ENCODE measurements at regions not wholly inside any gene's neighbourhood (a gene's known extent, or its start where the extent isn't known, plus 50 kb on each side); places are given as distances from the start of the nearest gene placed in this dataset.

DNA sequence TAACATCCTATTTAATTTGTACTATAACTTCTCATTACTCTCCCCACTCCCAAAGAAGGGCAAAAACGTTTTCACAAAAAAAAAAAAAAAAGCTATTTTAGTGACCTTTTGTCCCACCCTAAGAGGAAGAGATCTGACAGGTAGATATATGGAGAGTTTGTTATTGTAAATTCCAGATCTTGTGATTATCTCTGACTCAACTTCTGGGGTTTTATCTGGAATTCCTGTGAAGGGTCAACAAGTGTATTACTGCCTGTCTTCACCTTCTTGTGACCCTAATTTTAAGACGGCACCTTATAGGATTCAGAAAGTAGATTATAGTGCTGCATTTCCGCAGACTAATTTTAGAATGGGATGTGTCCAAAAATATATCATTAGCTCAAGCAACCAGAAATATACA is 205.9 kb upstream of the CDIN1 start:
- TF ChIP-seq, protein P1, sequence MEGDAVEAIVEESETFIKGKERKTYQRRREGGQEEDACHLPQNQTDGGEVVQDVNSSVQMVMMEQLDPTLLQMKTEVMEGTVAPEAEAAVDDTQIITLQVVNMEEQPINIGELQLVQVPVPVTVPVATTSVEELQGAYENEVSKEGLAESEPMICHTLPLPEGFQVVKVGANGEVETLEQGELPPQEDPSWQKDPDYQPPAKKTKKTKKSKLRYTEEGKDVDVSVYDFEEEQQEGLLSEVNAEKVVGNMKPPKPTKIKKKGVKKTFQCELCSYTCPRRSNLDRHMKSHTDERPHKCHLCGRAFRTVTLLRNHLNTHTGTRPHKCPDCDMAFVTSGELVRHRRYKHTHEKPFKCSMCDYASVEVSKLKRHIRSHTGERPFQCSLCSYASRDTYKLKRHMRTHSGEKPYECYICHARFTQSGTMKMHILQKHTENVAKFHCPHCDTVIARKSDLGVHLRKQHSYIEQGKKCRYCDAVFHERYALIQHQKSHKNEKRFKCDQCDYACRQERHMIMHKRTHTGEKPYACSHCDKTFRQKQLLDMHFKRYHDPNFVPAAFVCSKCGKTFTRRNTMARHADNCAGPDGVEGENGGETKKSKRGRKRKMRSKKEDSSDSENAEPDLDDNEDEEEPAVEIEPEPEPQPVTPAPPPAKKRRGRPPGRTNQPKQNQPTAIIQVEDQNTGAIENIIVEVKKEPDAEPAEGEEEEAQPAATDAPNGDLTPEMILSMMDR (conservative IDR thresholded peaks at IDR 0.05): no peak
- no peak for TF ChIP-seq ZFX (IDR thresholded peaks at IDR 0.05)

Measured in C4-2B (cell line).